ENCODE measurements at regions not wholly inside any gene's neighbourhood (a gene's known extent, or its start where the extent isn't known, plus 50 kb on each side); places are given as distances from the start of the nearest gene placed in this dataset.

DNA sequence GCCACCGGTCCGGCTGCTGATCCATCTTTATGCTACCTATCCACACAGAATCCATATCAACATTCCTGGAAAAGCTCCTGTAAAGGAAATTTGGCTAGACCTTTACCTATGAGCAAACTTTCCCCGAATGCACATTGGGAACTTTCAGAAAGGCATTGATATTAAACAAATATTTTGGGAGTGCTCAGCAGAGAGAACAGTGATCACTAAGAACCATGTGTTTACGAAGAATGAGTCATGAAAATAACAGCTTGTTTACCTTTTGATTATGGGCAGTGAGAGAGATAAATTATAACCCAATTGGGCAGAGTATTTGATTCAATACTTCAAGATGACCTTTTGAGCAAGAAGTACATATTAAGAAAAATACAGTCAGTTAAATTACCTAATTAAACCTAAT lies 189.7 kb upstream of the CDH2 start:
- H3K23me2 ChIP-seq (ENCODE audit: low read depth, low read length), result no peaks in the 10 kb centered on the region
- FAIRE-seq (no peak), DNase-seq (ENCODE audit: low read depth in 1 of 2, low spot score in 2 of 2) (no peak)
- H4K91ac ChIP-seq (replicated peaks; ENCODE audit: insufficient read length, low read length), result no peak overlapping the region
- no peak overlapping the region for H3K4ac ChIP-seq (replicated peaks; ENCODE audit: insufficient read length, low read depth, low read length)
- no peak overlapping the region for H2BK15ac ChIP-seq (ENCODE audit: low read length)
- H3K79me1 ChIP-seq (ENCODE audit: low read depth, low read length), result no peaks in the 10 kb centered on the region
- H3K9me3 ChIP-seq (ENCODE audit: insufficient read depth in 2 of 2, low read depth in 1 of 2, low read length in 1 of 2), result no peaks in the 10 kb centered on the region
- H3K4me1 ChIP-seq (replicated peaks in 1 of 4; ENCODE audit: control insufficient read depth in 3 of 4, insufficient read depth in 4 of 4, low read length in 3 of 4), result no peaks in the 10 kb centered on the region
- no peak overlapping the region for H3K27ac ChIP-seq (ENCODE audit: low read depth, low read length)
- no peak overlapping the region for H3K4me2 ChIP-seq (ENCODE audit: insufficient read depth in 1 of 2, low read depth in 2 of 2, low read length in 2 of 2)
- ChIA-PET CTCF (ENCODE audit: partially characterized antibody) (interaction anchor here (1.1 to 1.6 kb wide), 2 partner anchors 8 to 11 kb away, joined by 3 to 6 read pairs; no protein-coding TSS in a partner anchor), POLR2A (ENCODE audit: partially characterized antibody) (no interaction called here)
- H3K27me3 ChIP-seq (replicated peaks in 1 of 4; ENCODE audit: control insufficient read depth in 3 of 4, extremely low read depth in 1 of 4, insufficient read depth in 3 of 4, low read length in 3 of 4), result no peaks in the 10 kb centered on the region
- no peak overlapping the region for H4K8ac ChIP-seq (ENCODE audit: extremely low read depth, insufficient read depth, low read length)
- no peaks in the 10 kb centered on the region for H4K20me1 ChIP-seq (replicated peaks in 1 of 2; ENCODE audit: control insufficient read depth in 1 of 2, insufficient read depth in 2 of 2, low read length in 2 of 2)
- no peak overlapping the region for H2AK5ac ChIP-seq (ENCODE audit: low read depth, low read length)
- WGBS, 2 experiments (ENCODE audit: extremely low coverage in 1 of 2, insufficient coverage in 1 of 2, insufficient read length in 1 of 2, insufficient replicate concordance in 2 of 2, low coverage in 1 of 2, low lambda C conversion rate in 2 of 2, missing lambda C conversion rate in 1 of 2), result 92% methylated on average over 4 of the region's 4 CpGs; no CpG with 5 or more reads in 1 of the 2 experiments
- H3K79me2 ChIP-seq (ENCODE audit: control insufficient read depth in 1 of 2, insufficient read depth in 2 of 2, low read length in 2 of 2), result no peaks in the 10 kb centered on the region
- H3K18ac ChIP-seq (ENCODE audit: extremely low read depth, low read length), result no peak overlapping the region
- no peak overlapping the region for H2AFZ ChIP-seq (ENCODE audit: low read length)
- H3K56ac ChIP-seq (replicated peaks; ENCODE audit: insufficient read length, low read depth, low read length), result no peak overlapping the region
- H3K9ac ChIP-seq (replicated peaks in 1 of 4; ENCODE audit: extremely low read depth in 1 of 4, low read depth in 3 of 4, low read length in 3 of 4), result no peak overlapping the region
- no peaks in the 10 kb centered on the region for H3K36me3 ChIP-seq (ENCODE audit: control insufficient read depth in 2 of 4, insufficient read depth in 4 of 4, low read length in 3 of 4)
- H2BK12ac ChIP-seq (ENCODE audit: low read depth, low read length), result no peak overlapping the region
- H4K5ac ChIP-seq (ENCODE audit: insufficient read length, low read depth, low read length), result no peak overlapping the region
- H2BK120ac ChIP-seq (replicated peaks; ENCODE audit: low read depth, low read length), result no peak overlapping the region
- no peak overlapping the region for H2BK20ac ChIP-seq (ENCODE audit: low read length)
- H3K4me3 ChIP-seq (ENCODE audit: extremely low read depth in 1 of 4, insufficient read depth in 2 of 4, low read depth in 3 of 4, low read length in 4 of 4), result no peak overlapping the region
- no peak overlapping the region for H3K23ac ChIP-seq (ENCODE audit: insufficient read length)
- no peak overlapping the region for H2BK5ac ChIP-seq (ENCODE audit: low read depth, low read length)
- no peak overlapping the region for H3K14ac ChIP-seq (ENCODE audit: insufficient read length)
- TF ChIP-seq, protein P1, sequence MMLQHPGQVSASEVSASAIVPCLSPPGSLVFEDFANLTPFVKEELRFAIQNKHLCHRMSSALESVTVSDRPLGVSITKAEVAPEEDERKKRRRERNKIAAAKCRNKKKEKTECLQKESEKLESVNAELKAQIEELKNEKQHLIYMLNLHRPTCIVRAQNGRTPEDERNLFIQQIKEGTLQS (IDR thresholded peaks at IDR 0.05; ENCODE audit: insufficient read depth, low read depth, low read length), result no peak
- no peak for TF ChIP-seq TCF12 (IDR thresholded peaks at IDR 0.05; ENCODE audit: low read depth, low read length)
- no peak for TF ChIP-seq SAP30 (IDR thresholded peaks at IDR 0.05; ENCODE audit: insufficient read depth, insufficient replicate concordance, low read length)
- no peak for TF ChIP-seq ASH2L (IDR thresholded peaks at IDR 0.05; ENCODE audit: low read length)
- TF ChIP-seq KDM1A (IDR thresholded peaks at IDR 0.05; ENCODE audit: borderline replicate concordance, low read length), result no peak
- TF ChIP-seq ZNF274 (IDR thresholded peaks at IDR 0.05; ENCODE audit: borderline replicate concordance, extremely low read depth, low read length), result no peak
- TF ChIP-seq SIN3A (conservative IDR thresholded peaks at IDR 0.05 in 1 of 2, IDR thresholded peaks at IDR 0.05 in 1 of 2; ENCODE audit: low read depth in 1 of 2, low read length in 2 of 2), result no peak
- TF ChIP-seq, protein P2, sequence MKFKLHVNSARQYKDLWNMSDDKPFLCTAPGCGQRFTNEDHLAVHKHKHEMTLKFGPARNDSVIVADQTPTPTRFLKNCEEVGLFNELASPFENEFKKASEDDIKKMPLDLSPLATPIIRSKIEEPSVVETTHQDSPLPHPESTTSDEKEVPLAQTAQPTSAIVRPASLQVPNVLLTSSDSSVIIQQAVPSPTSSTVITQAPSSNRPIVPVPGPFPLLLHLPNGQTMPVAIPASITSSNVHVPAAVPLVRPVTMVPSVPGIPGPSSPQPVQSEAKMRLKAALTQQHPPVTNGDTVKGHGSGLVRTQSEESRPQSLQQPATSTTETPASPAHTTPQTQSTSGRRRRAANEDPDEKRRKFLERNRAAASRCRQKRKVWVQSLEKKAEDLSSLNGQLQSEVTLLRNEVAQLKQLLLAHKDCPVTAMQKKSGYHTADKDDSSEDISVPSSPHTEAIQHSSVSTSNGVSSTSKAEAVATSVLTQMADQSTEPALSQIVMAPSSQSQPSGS (IDR thresholded peaks at IDR 0.05; ENCODE audit: low read length), result no peak
- TF ChIP-seq SUZ12 (IDR thresholded peaks at IDR 0.05; ENCODE audit: low read length), result no peak
- no peak for TF ChIP-seq CBX5 (IDR thresholded peaks at IDR 0.05; ENCODE audit: low read depth, low read length)
- TF ChIP-seq CBX8 (IDR thresholded peaks at IDR 0.05; ENCODE audit: borderline replicate concordance, low read depth, low read length), result no peak
- no peak for TF ChIP-seq JUN (IDR thresholded peaks at IDR 0.05; ENCODE audit: low read depth, low read length)
